Loucy (cell line): ENCODE measurements at regions not wholly inside any gene's neighbourhood (a gene's known extent, or its start where the extent isn't known, plus 50 kb on each side); places are given as distances from the start of the nearest gene placed in this dataset.

ENCODE experiments used
- H2AFZ ChIP-seq: fragments of 200-600 bp; sonication (generic); 2 replicates; pipeline ENCODE4 v1.6.0; 2016; ENCODE audit warnings: antibody characterized with exemption, mild to moderate bottlenecking, low read length, moderate library complexity
- H3F3A ChIP-seq: fragments of 200-600 bp; 2 replicates; pipeline ENCODE4 v1.6.0; 2016; ENCODE audit warnings: antibody characterized with exemption, low read depth, mild to moderate bottlenecking
- H3K27me3 ChIP-seq: fragments of 200-600 bp; sonication (generic); 2 replicates; pipeline ENCODE4 v1.6.1; 2014; ENCODE audit warnings: low read length, mild to moderate bottlenecking; ENCODE audit not compliant: insufficient read depth, poor library complexity, severe bottlenecking
- H3K36me3 ChIP-seq: fragments of 200-600 bp; sonication (generic); 2 replicates; pipeline ENCODE4 v1.6.1; 2016; ENCODE audit warnings: low read length; ENCODE audit not compliant: insufficient read depth
- H3K4me1 ChIP-seq: fragments of 200-600 bp; sonication (generic); 2 replicates; pipeline ENCODE4 v1.5.1; 2014; ENCODE audit warnings: low read length, mild to moderate bottlenecking; ENCODE audit not compliant: insufficient read depth, poor library complexity, severe bottlenecking
- H3K4me2 ChIP-seq: fragments of 200-600 bp; sonication (generic); 2 replicates; pipeline ENCODE4 v1.6.0; 2014; ENCODE audit warnings: antibody characterized with exemption, low read length, low read depth, mild to moderate bottlenecking; ENCODE audit not compliant: poor library complexity, severe bottlenecking
- H3K4me3 ChIP-seq: fragments of 200-600 bp; sonication (generic); 2 replicates; pipeline ENCODE4 v1.5.1; 2014; ENCODE audit warnings: low read length, mild to moderate bottlenecking, mixed read lengths; ENCODE audit not compliant: poor library complexity, severe bottlenecking
- H3K79me2 ChIP-seq: fragments of 200-600 bp; sonication (generic); 2 replicates; pipeline ENCODE4 v1.6.1; 2014; ENCODE audit warnings: low read length; ENCODE audit not compliant: insufficient read depth
- H3K9ac ChIP-seq: fragments of 200-600 bp; sonication (generic); 2 replicates; pipeline ENCODE4 v1.6.0; 2014; ENCODE audit warnings: mild to moderate bottlenecking, low read depth, low read length, moderate library complexity; ENCODE audit not compliant: poor library complexity, severe bottlenecking
- H3K9me2 ChIP-seq: fragments of 200-600 bp; sonication (generic); replicated peaks from 2 replicates; pipeline ENCODE4 v1.6.1; 2016; ENCODE audit warnings: low read depth, low read length, mixed read lengths
- H3K9me3 ChIP-seq: fragments of 200-600 bp; sonication (generic); 2 replicates; pipeline ENCODE4 v1.6.1; 2014; ENCODE audit warnings: mild to moderate bottlenecking, antibody characterized with exemption, low read length, low read depth; ENCODE audit not compliant: insufficient read depth
- H4K20me1 ChIP-seq: fragments of 200-600 bp; sonication (generic); 2 replicates; pipeline ENCODE4 v1.6.0; 2014; ENCODE audit warnings: antibody characterized with exemption, low read length, mild to moderate bottlenecking; ENCODE audit not compliant: insufficient read depth, poor library complexity, severe bottlenecking
- EZH2phosphoT487 ChIP-seq: fragments of 200-600 bp; IDR thresholded peaks from 2 replicates; pipeline ENCODE4 v1.6.1; 2018; ENCODE audit warnings: antibody characterized with exemption, mild to moderate bottlenecking, moderate library complexity, borderline replicate concordance
- TF ChIP-seq, protein P1 (sequence below): fragments of 200-600 bp; sonication (generic); conservative IDR thresholded peaks from 2 replicates; pipeline ENCODE4 v1.5.1; 2014; ENCODE audit warnings: mild to moderate bottlenecking, antibody characterized with exemption, low read length

- no peak overlapping the region for H3K4me2 ChIP-seq
- H4K20me1 ChIP-seq, result no peaks in the 10 kb centered on the region
- H3K79me2 ChIP-seq, result no peaks in the 10 kb centered on the region
- no peak overlapping the region for H3K9ac ChIP-seq
- H3K9me3 ChIP-seq, result no peaks in the 10 kb centered on the region
- TF ChIP-seq, protein P1, sequence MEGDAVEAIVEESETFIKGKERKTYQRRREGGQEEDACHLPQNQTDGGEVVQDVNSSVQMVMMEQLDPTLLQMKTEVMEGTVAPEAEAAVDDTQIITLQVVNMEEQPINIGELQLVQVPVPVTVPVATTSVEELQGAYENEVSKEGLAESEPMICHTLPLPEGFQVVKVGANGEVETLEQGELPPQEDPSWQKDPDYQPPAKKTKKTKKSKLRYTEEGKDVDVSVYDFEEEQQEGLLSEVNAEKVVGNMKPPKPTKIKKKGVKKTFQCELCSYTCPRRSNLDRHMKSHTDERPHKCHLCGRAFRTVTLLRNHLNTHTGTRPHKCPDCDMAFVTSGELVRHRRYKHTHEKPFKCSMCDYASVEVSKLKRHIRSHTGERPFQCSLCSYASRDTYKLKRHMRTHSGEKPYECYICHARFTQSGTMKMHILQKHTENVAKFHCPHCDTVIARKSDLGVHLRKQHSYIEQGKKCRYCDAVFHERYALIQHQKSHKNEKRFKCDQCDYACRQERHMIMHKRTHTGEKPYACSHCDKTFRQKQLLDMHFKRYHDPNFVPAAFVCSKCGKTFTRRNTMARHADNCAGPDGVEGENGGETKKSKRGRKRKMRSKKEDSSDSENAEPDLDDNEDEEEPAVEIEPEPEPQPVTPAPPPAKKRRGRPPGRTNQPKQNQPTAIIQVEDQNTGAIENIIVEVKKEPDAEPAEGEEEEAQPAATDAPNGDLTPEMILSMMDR, result no peak
- TF ChIP-seq EZH2phosphoT487, result no peak
- no peaks in the 10 kb centered on the region for H3K9me2 ChIP-seq
- no peaks in the 10 kb centered on the region for H3K27me3 ChIP-seq
- H3K4me1 ChIP-seq, result no peaks in the 10 kb centered on the region
- no peaks in the 10 kb centered on the region for H3K36me3 ChIP-seq
- H3K4me3 ChIP-seq, result no peak overlapping the region
- no peak overlapping the region for H2AFZ ChIP-seq
- H3F3A ChIP-seq, result no peaks in the 10 kb centered on the region
Measured at GRCh38 chr3:26196781-26197180, 406.9 kb downstream of the OXSM start.

DNA sequence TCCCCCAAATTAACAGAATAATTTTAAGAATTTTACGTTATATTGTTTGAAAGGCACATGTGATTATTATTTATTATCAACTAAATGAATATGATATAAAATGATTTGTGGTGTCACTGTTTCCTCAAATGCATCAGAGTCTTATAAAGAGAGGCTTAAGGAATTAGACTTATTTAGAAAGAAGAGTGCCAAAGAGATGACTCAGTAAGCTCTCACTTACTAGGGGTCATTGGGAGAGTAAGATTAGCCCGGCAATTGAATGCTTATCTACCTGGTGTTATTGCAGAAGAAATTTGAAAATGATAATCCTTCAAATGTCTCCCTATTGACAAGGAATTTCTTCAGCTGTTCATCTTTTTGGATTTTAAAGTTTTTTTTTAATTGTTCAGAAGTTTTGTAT is 408.7 kb downstream of the OXSM start:
- no peak overlapping the region for H2AFZ ChIP-seq
- H3K36me3 ChIP-seq, result no peaks in the 10 kb centered on the region
- H3F3A ChIP-seq, result no peaks in the 10 kb centered on the region
- H3K4me1 ChIP-seq, result no peaks in the 10 kb centered on the region
- no peaks in the 10 kb centered on the region for H3K9me3 ChIP-seq
- H4K20me1 ChIP-seq, result no peaks in the 10 kb centered on the region
- H3K79me2 ChIP-seq, result no peaks in the 10 kb centered on the region
- H3K27me3 ChIP-seq, result no peaks in the 10 kb centered on the region
- no peak overlapping the region for H3K4me2 ChIP-seq
- H3K4me3 ChIP-seq, result no peak overlapping the region
- TF ChIP-seq, protein P1, result no peak
- TF ChIP-seq EZH2phosphoT487, result no peak
- H3K9me2 ChIP-seq, result no peaks in the 10 kb centered on the region
- H3K9ac ChIP-seq, result no peak overlapping the region

DNA sequence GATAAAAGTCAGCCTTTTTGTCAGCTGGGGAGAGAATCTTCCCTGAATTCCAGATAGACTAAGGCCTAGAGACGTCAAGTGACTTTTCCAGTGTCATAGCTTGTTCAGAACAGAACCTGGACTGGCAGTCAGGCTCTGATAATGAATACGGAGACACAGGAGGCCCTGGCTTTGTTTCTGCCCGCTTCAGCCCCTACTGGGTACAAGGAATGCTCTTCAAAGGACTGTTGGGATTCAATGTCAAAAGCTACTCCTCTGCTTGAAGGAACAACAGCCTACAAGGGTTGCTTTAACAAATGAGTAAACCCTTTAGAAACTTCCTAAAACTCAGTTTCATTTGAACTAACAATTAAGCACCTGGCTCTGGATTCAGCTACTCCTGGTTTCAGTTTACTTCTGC is 412.3 kb downstream of the OXSM start:
- Histone ChIP-seq H3K9me3 (no peaks in the 10 kb centered on the region), H3F3A (no peaks in the 10 kb centered on the region), H3K79me2 (no peaks in the 10 kb centered on the region), H4K20me1 (no peaks in the 10 kb centered on the region), H3K9me2 (no peaks in the 10 kb centered on the region), H3K27me3 (no peaks in the 10 kb centered on the region), H3K4me1 (no peaks in the 10 kb centered on the region), H3K9ac (no peak overlapping the region), H2AFZ (no peak overlapping the region), H3K36me3 (no peaks in the 10 kb centered on the region), H3K4me2 (no peak overlapping the region), H3K4me3 (no peak overlapping the region)
- no peak for TF ChIP-seq EZH2phosphoT487
- TF ChIP-seq, protein P1, result no peak
